DND-41 (cell line): ENCODE measurements at regions not wholly inside any gene's neighbourhood (a gene's known extent, or its start where the extent isn't known, plus 50 kb on each side); places are given as distances from the start of the nearest gene placed in this dataset.

Source experiments
- ATAC-seq: fragments of 200-7000 bp; cut with Tn5 transposase; 3 replicates; pipeline ENCODE4 v1.9.1; 2021; ENCODE audit warnings: low read depth; ENCODE audit not compliant: insufficient read depth
- DNase-seq: peaks from one replicate; pipeline ENCODE4 v3.0.0-alpha.2; 2020
- H2AFZ ChIP-seq: 2 replicates; pipeline ENCODE4 v1.6.0; 2012; ENCODE audit warnings: low read depth, low read length
- H3K27ac ChIP-seq: 2 replicates; pipeline ENCODE4 v1.5.1; 2012; ENCODE audit warnings: low read length, inconsistent platforms
- H3K27me3 ChIP-seq: fragments of 200-600 bp; sonication (generic); 2 replicates; pipeline ENCODE4 v1.6.0; 2012; ENCODE audit warnings: low read length, mild to moderate bottlenecking, inconsistent platforms; ENCODE audit not compliant: insufficient read depth, poor library complexity
- H3K36me3 ChIP-seq: 2 replicates; pipeline ENCODE4 v1.5.1; 2012; ENCODE audit warnings: low read length, inconsistent platforms; ENCODE audit not compliant: insufficient read depth
- H3K4me1 ChIP-seq: 2 replicates; pipeline ENCODE4 v1.5.1; 2012; ENCODE audit warnings: mild to moderate bottlenecking, low read length; ENCODE audit not compliant: insufficient read depth
- H3K4me2 ChIP-seq: 2 replicates; pipeline ENCODE4 v1.6.0; 2012; ENCODE audit warnings: mild to moderate bottlenecking, moderate library complexity, low read length, inconsistent platforms; ENCODE audit not compliant: insufficient read depth
- H3K4me3 ChIP-seq, 2 experiments: fragments of 200-600 bp in 1 of 2; shearing (Covaris generic) in 1 of 2; 2 replicates each; pipeline ENCODE4 v1.5.1; 2012 to 2016; ENCODE audit warnings: inconsistent platforms in 2 of 2, low read length in 2 of 2, mild to moderate bottlenecking in 2 of 2, low read depth in 1 of 2, moderate library complexity in 1 of 2
- H3K79me2 ChIP-seq: 2 replicates; pipeline ENCODE4 v1.6.0; 2012; ENCODE audit warnings: low read length, inconsistent platforms; ENCODE audit not compliant: insufficient read depth
- H3K9ac ChIP-seq: 2 replicates; pipeline ENCODE4 v1.6.0; 2012; ENCODE audit warnings: low read depth, mild to moderate bottlenecking, inconsistent platforms, low read length, moderate library complexity
- H3K9me3 ChIP-seq: 2 replicates; pipeline ENCODE4 v1.5.1; 2012; ENCODE audit warnings: low read length, moderate library complexity, mild to moderate bottlenecking, inconsistent platforms; ENCODE audit not compliant: insufficient read depth, severe bottlenecking
- H4K20me1 ChIP-seq: 2 replicates; pipeline ENCODE4 v1.6.0; 2012; ENCODE audit warnings: low read length; ENCODE audit not compliant: insufficient read depth
- EZH2 ChIP-seq: IDR thresholded peaks from 3 replicates; pipeline ENCODE4 v1.6.1; 2012; ENCODE audit warnings: borderline replicate concordance, low read depth, mild to moderate bottlenecking, moderate library complexity, low read length, inconsistent platforms; ENCODE audit not compliant: severe bottlenecking
- TF ChIP-seq, protein P1 (sequence below): IDR thresholded peaks from 2 replicates; pipeline ENCODE4 v1.5.1; 2012; ENCODE audit warnings: borderline replicate concordance, low read length, moderate library complexity, mild to moderate bottlenecking; ENCODE audit not compliant: poor library complexity, severe bottlenecking; ENCODE audit errors: extremely low read depth

DNA sequence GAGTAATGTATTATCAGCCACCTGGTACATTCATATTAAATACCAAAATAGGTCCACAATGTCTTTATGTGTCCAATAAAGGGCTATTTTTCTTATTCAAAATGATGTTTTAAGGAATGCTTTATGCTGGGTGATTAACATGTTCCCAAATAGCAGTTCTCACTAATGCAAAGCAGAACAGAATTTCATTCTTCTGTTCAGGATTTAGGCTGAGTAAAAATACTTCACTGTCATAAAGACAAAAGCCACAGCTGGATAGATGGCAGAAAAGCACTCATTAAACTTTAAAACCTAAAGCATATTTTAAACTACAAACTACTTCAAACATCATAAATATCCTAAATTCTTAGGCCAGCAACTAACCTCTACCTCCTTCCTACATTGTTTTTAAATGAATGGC is 244.0 kb downstream of the TMA16 start:
- H3K9ac ChIP-seq, result no peak overlapping the region
- no peaks in the 10 kb centered on the region for H4K20me1 ChIP-seq
- H3K79me2 ChIP-seq, result no peaks in the 10 kb centered on the region
- DNase-seq (no peak), ATAC-seq (no peak)
- no peaks in the 10 kb centered on the region for H3K9me3 ChIP-seq
- TF ChIP-seq, protein P1, sequence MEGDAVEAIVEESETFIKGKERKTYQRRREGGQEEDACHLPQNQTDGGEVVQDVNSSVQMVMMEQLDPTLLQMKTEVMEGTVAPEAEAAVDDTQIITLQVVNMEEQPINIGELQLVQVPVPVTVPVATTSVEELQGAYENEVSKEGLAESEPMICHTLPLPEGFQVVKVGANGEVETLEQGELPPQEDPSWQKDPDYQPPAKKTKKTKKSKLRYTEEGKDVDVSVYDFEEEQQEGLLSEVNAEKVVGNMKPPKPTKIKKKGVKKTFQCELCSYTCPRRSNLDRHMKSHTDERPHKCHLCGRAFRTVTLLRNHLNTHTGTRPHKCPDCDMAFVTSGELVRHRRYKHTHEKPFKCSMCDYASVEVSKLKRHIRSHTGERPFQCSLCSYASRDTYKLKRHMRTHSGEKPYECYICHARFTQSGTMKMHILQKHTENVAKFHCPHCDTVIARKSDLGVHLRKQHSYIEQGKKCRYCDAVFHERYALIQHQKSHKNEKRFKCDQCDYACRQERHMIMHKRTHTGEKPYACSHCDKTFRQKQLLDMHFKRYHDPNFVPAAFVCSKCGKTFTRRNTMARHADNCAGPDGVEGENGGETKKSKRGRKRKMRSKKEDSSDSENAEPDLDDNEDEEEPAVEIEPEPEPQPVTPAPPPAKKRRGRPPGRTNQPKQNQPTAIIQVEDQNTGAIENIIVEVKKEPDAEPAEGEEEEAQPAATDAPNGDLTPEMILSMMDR, result no peak
- H2AFZ ChIP-seq, result no peak overlapping the region
- H3K4me2 ChIP-seq, result no peak overlapping the region
- no peaks in the 10 kb centered on the region for H3K27me3 ChIP-seq
- no peaks in the 10 kb centered on the region for H3K4me1 ChIP-seq
- no peak overlapping the region for H3K4me3 ChIP-seq
- H3K27ac ChIP-seq, result no peak overlapping the region
- H3K36me3 ChIP-seq, result no peaks in the 10 kb centered on the region

DNA sequence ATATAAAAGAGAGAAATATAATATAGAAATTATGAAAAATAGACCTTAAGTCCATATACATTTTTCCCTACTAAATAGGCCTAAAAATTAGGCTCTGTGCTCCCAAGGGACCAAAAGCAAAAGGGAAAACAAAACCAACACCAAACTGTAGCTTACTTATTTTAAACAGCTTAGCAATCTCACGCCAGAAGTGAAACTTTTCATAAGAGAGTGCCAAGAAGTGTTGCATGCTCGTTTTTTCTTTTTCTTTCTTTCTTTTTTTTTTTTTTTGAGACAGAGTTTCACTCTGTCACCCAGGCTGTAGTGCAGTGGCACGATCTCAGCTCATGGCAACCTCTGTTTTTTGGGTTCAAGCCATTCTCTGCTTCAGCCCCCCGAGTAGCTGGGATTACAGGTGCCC is 250.4 kb downstream of the TMA16 start:
- no peak overlapping the region for H3K4me3 ChIP-seq
- H3K9ac ChIP-seq, result no peak overlapping the region
- no peaks in the 10 kb centered on the region for H3K9me3 ChIP-seq
- H4K20me1 ChIP-seq, result no peaks in the 10 kb centered on the region
- no peak for ATAC-seq
- no peak for DNase-seq
- H3K79me2 ChIP-seq, result no peaks in the 10 kb centered on the region
- TF ChIP-seq EZH2, result no peak
- TF ChIP-seq, protein P1, result no peak
- H3K4me2 ChIP-seq, result no peak overlapping the region
- H3K4me1 ChIP-seq, result no peaks in the 10 kb centered on the region
- no peak overlapping the region for H2AFZ ChIP-seq
- no peak overlapping the region for H3K27ac ChIP-seq
- H3K36me3 ChIP-seq, result no peaks in the 10 kb centered on the region
- H3K27me3 ChIP-seq, result no peaks in the 10 kb centered on the region

DNA sequence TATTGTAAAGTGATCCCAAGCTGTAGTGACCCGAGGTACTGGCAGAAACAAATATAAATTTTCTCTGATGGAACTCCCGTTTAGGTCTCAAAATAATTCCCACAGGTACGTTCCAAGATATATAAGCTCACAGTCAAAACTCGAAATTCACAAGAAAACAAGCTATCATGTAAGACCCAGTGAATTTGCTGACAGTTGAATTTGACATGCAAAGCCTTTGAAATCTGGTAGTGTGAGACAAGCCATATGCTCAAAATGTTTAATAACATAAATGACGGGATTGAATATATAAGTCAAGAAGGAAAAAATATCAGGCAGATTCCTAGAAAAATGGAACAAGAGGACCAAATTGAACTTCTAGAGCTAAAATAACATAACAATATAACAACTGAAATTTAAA is 252.8 kb downstream of the TMA16 start:
- Histone ChIP-seq H4K20me1 (no peaks in the 10 kb centered on the region), H3K27me3 (no peaks in the 10 kb centered on the region), H3K4me1 (no peaks in the 10 kb centered on the region), H3K79me2 (no peaks in the 10 kb centered on the region), H2AFZ (no peak overlapping the region), H3K4me2 (no peak overlapping the region), H3K4me3 (no peak overlapping the region), H3K27ac (no peak overlapping the region), H3K36me3 (no peaks in the 10 kb centered on the region), H3K9ac (no peak overlapping the region), H3K9me3 (no peaks in the 10 kb centered on the region)
- no peak for TF ChIP-seq EZH2
- TF ChIP-seq, protein P1, result no peak
- no peak for DNase-seq
- no peak for ATAC-seq

DNA sequence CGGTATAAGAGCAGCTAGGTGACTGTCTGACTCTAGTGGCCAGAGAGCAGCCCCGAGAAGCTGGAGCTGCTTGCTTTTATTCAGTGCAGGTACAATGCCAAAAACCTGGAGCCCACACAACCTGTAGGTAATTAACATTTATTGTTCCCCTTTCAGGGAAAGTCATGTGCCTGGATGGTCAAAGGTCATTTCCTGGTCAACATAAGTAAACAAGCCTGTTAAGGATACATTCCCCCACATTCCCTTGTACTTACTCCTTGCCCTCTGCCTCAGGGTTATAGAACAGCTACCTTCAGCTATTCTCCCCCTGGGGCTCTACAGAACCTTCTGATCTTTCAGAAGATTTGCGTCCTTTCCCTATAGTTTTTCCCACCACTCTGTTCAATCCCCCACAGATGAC is 253.4 kb downstream of the TMA16 start:
- Histone ChIP-seq H3K4me1 (no peaks in the 10 kb centered on the region), H2AFZ (no peak overlapping the region), H3K9me3 (no peaks in the 10 kb centered on the region), H4K20me1 (no peaks in the 10 kb centered on the region), H3K27me3 (no peaks in the 10 kb centered on the region), H3K4me2 (no peak overlapping the region), H3K36me3 (no peaks in the 10 kb centered on the region), H3K4me3 (no peak overlapping the region), H3K79me2 (no peaks in the 10 kb centered on the region), H3K27ac (no peak overlapping the region), H3K9ac (no peak overlapping the region)
- DNase-seq, result no peak
- TF ChIP-seq, protein P1, result no peak
- TF ChIP-seq EZH2, result no peak
- no peak for ATAC-seq
